ENCODE measurements at regions not wholly inside any gene's neighbourhood (a gene's known extent, or its start where the extent isn't known, plus 50 kb on each side); places are given as distances from the start of the nearest gene placed in this dataset.

DNA sequence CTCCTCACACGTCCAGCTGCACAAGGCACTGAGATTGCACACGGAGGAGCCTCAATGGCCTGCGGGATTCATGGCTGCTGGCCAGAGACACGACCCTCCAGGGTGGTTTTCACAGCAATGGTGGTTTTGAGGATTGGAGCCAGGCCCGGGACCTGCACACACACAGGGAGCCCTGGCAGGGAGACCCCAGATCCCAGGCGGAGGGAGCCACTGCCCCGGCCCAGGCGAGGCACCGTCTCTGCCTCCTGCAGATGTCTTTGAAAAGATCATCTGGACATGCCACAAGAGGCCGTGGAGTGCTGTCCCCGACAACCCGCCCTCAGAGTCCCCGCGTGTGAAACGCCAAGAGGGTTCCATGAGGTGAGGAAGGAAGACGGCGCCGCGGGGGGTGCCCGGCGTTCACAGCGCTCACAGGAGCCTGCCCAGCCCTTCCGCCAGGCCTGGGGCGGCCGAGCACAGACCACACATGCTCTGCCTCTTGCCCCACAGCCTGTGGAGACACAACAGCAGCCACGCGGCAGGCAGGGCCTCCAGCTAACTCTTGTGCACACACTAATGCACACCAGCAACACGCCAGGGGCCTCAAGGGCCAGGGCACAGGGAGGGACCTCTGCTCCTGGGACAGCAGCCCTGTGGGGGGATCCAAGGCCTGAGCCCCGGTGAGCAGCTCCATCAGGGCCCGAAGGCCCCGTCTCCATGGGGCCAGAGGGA is 72.8 kb upstream of the CTDP1 start:
- TF ChIP-seq, protein P1, sequence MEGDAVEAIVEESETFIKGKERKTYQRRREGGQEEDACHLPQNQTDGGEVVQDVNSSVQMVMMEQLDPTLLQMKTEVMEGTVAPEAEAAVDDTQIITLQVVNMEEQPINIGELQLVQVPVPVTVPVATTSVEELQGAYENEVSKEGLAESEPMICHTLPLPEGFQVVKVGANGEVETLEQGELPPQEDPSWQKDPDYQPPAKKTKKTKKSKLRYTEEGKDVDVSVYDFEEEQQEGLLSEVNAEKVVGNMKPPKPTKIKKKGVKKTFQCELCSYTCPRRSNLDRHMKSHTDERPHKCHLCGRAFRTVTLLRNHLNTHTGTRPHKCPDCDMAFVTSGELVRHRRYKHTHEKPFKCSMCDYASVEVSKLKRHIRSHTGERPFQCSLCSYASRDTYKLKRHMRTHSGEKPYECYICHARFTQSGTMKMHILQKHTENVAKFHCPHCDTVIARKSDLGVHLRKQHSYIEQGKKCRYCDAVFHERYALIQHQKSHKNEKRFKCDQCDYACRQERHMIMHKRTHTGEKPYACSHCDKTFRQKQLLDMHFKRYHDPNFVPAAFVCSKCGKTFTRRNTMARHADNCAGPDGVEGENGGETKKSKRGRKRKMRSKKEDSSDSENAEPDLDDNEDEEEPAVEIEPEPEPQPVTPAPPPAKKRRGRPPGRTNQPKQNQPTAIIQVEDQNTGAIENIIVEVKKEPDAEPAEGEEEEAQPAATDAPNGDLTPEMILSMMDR (IDR thresholded peaks at IDR 0.05; ENCODE audit: insufficient read depth, low read depth, low read length) = no peak
- no peak for DNase-seq (ENCODE audit: low read depth)
- H3K4me3 ChIP-seq (ENCODE audit: low read depth, low read length) = no peak overlapping the region

DNA sequence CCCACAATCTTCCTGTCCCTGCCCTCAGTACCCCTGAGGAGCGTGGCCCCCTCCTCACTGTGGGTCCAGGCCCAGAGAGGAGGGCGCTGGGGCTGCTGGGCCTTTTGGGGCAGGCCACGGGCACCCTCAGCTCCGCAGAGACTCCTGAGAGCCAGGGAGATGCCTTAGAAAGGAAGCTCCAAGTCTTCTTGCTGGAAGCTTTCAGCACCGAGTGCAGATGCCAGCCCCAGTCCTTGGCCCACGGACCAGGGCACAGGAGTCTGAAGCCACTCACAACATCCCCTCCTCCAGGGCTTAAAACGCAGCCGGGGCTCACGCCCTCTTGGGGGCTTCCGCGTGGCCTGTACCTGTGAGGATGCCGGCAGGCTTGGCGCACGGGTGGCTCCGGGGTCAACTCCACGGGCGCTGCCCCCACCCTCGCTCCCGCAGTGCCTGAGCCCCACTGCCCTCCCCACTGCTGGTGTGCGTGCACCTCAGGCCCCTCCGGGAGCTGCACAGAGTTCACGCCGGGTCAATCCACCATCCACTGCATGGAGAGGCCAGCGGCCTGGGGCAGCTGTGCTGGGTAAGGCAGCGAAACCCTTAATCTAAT is 72.1 kb upstream of the CTDP1 start:
- no peak overlapping the region for H3K4me3 ChIP-seq (ENCODE audit: low read depth, low read length)
- DNase-seq (ENCODE audit: low read depth) = no peak
- TF ChIP-seq, protein P1 (IDR thresholded peaks at IDR 0.05; ENCODE audit: insufficient read depth, low read depth, low read length) = no peak

DNA sequence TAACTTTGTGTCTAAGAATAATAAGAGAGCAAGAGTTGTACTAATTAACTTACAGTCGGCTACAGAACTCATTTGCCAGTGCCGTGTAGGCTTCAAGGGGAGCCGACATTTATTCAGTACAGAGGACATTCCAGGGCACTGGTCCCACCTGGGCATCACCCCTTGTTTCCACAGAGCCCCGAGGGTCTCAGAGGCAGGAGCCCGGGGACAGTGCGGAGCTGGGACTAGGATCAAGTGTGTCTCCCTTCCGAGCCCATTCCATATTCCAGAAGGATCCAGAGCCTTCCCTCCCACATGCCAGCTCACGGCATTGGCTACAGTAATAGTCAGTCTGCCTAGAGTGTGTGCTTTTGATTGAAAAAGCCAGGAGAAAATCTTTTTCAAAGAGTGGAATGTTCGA is 71.5 kb upstream of the CTDP1 start:
- DNase-seq (ENCODE audit: low read depth) = no peak
- TF ChIP-seq, protein P1 (IDR thresholded peaks at IDR 0.05; ENCODE audit: insufficient read depth, low read depth, low read length) = no peak
- H3K4me3 ChIP-seq (ENCODE audit: low read depth, low read length) = no peak overlapping the region

DNA sequence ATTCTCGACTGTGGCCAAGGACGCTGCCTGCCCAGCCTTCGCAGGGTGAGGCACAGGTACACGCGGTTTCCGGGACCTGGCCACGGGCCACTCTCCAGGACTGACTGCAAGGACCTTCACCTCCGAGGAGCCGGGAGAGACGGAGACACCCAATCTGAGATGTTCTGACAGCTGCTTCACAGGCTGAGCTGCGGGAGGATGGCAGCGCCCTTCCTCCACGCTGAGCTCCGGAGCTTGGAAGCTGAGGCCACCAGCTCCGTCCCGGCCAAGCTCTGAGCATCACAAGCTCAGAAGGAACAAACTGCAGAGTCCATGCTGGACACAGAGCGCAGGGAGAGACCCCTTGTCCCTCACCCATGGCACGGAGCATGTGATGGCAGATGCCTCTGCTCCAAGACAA is 71.1 kb upstream of the CTDP1 start:
- TF ChIP-seq, protein P1 (IDR thresholded peaks at IDR 0.05; ENCODE audit: insufficient read depth, low read depth, low read length) = no peak
- H3K4me3 ChIP-seq (ENCODE audit: low read depth, low read length) = no peak overlapping the region
- no peak for DNase-seq (ENCODE audit: low read depth)

DNA sequence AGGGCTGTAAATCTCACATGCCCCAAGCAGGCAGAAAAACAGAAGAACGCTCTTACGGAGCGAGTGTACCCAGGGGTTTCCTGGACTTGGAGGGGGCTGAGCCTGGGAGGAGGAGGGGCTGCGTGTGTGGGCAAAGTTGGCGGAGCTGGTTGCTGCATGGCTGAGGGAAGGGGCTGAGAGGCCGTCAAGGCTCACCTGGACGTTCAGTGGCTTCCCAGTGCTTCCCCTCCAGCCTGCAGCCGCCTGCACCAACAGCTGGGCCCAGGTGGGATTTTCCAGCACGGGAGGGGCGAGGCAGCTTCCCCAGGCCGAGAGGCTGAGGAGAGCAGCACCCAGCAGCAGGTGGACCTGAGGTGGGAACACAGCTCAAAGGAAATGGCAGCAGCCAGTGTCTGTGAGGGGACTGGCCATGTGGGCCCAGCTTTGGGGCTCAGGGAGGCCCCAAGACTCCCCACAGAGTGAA is 70.6 kb upstream of the CTDP1 start:
- no peak overlapping the region for H3K4me3 ChIP-seq (ENCODE audit: low read depth, low read length)
- TF ChIP-seq, protein P1 (IDR thresholded peaks at IDR 0.05; ENCODE audit: insufficient read depth, low read depth, low read length) = no peak
- DNase-seq (ENCODE audit: low read depth) = no peak

DNA sequence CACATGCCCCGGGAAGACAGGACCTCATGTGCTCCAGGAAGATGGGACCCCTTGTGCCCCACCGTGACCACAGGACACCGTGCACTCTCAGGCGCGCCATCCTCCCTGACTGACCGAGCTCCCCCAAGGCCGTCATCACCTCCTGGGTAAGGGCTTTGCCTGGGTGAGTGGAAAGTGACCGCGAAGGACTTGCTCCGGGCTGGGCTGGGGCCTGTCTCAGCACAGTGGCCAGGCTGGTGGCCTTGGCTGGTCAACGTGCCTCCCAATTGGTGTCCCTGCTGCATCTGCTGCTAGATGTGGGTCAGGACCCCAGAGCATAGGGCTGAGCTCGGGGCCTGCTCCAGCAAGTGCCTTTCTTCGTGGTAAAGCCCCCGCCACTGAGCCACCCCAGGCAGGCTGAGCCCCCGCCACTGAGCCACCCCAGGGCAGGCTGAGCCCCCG is 69.7 kb upstream of the CTDP1 start:
- no peak for DNase-seq (ENCODE audit: low read depth)
- TF ChIP-seq, protein P1 (IDR thresholded peaks at IDR 0.05; ENCODE audit: insufficient read depth, low read depth, low read length) = no peak
- no peak overlapping the region for H3K4me3 ChIP-seq (ENCODE audit: low read depth, low read length)

All from fibroblast of villous mesenchyme (primary cell).